Inflammatory macrophage (primary cell): ENCODE measurements at regions not wholly inside any gene's neighbourhood (a gene's known extent, or its start where the extent isn't known, plus 50 kb on each side); places are given as distances from the start of the nearest gene placed in this dataset.
"Not testable (repeated sequence)": the region's sequence is repeated elsewhere in the genome, so short reads cannot be mapped to it uniquely, and the experiment has no call there.

Experiments used
- DNase-seq, 2 donors: peaks; one replicate each; pipeline ENCODE4 v3.0.0-alpha.2; 2020 to 2022

- DNase-seq = no peak
Measured at GRCh38 chr2:16114836-16115235, 174.5 kb downstream of the MYCN start.

GRCh38 chr2:16114070-16114469, 173.7 kb downstream of the MYCN start:
- DNase-seq = no peak

- DNase-seq = no peak
Measured at GRCh38 chr2:16113568-16113967, 173.2 kb downstream of the MYCN start.

GRCh38 chr2:16112972-16113560, 172.7 kb downstream of the MYCN start:
- DNase-seq = no peak

- no peak for DNase-seq
Measured at GRCh38 chr2:16112251-16112971, 172.1 kb downstream of the MYCN start.

DNA sequence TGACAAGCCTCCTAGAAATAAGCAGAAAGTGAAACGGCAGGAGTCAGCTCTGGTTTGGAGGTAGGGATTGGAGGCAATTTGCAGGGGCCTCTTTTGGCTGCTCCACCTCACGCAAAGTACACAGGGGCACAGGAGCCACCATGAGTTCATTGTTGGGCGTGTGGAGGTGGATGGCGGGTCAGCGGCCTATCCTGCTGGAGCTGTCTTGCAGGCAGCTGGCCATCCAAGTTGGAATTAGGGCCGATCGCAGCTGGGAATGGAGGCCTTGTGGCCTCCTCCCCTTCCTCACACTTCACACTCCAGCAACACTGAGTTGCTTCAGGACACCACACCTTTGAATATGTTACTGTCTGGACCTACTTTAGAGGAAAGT, 171.5 kb downstream of the MYCN start:
- no peak for DNase-seq

DNA sequence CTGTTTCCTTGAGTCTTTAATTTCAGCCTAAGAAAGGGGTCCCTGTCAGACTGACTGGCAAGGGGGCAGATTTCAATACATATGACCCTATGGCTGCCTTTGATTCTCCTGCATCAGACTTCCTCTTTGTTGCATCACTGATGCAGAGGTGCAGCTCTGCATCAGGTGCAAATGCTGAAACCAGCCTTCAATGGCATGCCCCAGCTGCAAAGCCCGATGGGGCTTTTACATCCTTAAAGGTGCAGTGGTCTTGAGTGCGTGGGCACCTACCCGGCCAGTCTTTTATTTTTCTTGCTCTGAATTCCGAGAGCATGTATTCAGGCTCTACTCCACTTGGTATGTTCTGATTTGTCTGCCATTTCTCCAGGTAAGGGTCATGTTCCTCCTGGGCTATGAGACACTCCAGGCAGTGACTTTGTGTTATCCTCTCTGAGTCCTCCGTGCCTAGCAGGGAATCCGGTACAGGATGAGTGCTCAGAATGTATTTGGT, 169.5 kb downstream of the MYCN start:
- DNase-seq = no peak

DNA sequence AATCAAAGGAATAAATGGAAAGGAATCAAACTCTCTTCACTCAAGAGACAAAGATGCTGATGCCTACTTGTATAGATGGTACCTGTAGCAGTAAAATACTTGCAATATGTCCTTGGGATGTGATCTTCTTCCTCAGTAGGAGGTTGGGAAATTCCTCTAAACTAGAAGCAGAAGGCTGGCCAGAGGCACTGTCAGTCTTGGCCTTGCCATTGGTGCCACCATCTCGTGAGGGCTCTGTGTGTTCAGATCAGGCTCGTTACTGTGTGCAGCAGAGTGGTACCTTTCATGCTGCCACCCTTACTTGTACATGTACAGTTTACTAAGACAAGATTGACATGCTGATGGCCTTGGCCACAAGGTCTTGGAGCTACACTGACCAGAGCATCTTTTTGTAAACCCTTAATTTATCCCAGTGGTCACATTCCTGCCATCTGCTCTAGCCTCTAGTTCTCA, 169.0 kb downstream of the MYCN start:
- DNase-seq = no peak

- no peak for DNase-seq
Measured at GRCh38 chr2:16107246-16107645, 166.9 kb downstream of the MYCN start.

GRCh38 chr2:16106619-16107018, 166.3 kb downstream of the MYCN start:
- DNase-seq = no peak

DNA sequence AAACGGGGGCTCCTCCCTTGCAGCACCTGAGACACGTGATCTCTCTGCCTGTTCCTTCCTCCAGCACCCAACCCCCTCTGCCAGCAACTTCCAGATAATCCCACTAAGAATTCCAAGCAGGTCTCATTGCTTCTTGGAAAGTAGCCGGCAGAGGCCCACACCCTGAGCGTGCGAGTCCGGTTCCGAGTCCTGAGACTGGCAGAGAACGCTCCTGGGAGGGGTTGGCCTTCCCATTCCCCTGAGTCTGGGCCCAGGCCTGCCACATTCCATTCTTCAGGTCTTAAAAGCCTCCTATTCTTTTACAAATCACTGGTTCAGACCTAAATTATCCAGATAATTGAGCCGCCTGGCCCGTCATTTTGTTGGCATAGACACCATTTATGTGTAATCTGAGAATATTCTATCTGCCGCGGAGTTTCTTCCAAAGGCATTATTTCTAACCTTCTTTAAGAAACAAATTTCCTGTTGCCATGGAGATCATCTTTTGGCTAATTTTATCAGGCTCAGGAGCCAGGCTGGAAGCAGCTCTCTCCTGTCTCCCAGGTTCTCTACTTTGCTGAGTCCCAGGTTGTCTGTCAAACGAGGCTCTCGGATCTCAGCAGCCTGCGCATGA, 165.4 kb downstream of the MYCN start:
- DNase-seq = no peak

DNA sequence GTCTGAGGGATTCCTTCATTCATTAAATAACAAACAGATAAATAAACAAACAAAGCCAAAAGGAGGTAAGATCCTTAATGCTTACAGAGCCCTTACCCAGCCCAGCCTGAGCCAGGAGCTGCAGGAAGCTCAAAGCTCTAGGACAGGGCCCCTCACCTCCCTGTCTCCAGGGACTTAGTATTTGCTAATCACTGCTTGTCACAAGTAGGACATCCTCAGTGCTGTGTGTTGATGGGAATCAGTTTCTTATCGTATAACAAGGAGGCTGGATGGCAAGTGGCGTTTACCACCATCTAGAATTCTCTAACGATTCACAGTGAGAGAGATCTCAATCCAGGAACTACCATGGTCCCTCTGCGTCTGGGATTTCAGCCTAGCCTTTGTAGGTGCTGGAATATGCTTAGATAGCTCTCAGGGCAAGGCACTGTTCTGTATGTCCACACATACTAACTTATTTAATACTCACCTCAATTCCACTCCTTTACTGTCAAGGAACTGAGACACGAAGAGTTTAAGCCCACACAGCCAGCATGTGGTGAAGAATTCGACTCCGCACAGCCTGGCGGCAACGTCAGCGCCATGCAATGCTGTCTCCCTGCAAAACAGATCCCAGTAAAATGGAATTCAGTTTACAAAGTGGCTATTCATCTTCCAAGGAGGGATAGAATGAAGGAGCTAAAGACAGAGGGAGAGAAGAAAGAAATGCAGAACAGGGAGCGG, 164.8 kb downstream of the MYCN start:
- no peak for DNase-seq

GRCh38 chr2:16104315-16104948, 164.1 kb downstream of the MYCN start:
- DNase-seq = no peak

- no peak for DNase-seq
Measured at GRCh38 chr2:16103614-16104314, 163.4 kb downstream of the MYCN start.

DNA sequence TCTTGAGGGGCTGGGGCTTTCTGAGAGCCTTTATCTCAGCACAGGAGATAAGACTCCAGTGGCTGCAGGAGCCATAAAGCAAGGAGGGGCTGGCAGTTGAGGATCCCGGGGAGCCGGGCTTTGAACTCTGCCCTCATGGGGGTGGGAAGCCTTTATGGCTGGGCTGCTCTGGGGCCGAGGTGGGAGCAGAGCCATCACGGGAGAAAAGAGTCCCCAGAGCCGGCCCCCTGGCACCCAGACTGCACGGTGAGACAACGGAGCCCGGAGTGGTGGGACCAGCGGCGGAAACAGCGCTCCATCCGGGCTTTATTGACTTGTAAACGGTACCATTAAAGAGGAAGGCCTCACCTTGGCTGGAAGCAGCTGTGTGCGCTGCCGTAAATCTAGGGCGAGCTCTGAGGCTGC, 162.6 kb downstream of the MYCN start:
- no peak for DNase-seq

DNA sequence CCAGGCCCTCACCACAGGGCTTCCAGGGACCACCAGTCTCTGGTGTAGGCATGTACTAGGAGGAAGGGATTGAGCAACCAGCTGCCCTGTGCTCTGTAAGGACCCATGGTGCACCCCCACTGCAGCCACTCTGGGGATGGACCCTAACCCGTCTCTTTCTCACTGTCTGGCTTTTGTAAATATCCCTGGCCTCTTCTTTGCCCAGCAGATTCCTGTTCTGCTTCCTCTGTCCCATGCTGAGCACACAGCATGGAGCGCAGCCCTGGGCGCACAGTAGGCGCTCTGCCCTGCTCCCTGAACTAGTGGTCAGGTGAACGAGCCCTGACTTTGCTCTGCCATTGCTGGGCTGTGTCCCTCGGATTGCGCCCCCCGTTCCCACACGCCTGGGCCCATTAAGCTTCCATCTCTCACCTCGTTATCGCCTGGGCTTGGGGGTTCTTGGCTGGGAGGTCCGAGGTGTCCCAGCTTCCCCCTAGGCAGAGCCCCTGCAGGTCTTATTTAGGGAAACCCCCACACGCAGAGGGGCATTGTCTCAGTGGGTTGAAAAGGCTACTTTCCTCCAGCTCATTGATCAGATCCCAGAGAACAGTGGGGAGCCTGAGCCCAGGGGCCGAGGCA, 162.1 kb downstream of the MYCN start:
- no peak for DNase-seq

DNA sequence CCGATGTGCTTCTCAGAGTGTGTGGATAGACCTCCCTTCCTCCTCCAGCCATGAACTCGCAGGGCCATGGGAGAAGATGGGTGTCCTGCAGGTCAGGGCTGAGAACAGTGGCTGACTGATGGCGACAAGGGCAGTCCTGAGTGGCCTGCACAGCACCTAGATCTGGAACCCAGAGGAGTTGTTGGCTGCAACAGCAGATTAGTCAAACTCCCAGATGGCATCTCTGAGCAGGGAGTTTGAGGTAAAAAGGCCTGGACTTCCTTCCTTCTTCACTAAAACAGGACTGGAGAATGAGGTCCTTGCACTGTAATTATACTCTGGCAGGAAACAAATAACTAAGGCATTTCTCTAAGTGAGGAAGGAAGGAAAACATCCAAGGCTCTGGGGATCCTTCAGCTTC, 160.8 kb downstream of the MYCN start:
- DNase-seq = no peak

GRCh38 chr2:16100006-16100405, 159.7 kb downstream of the MYCN start:
- DNase-seq = no peak

DNA sequence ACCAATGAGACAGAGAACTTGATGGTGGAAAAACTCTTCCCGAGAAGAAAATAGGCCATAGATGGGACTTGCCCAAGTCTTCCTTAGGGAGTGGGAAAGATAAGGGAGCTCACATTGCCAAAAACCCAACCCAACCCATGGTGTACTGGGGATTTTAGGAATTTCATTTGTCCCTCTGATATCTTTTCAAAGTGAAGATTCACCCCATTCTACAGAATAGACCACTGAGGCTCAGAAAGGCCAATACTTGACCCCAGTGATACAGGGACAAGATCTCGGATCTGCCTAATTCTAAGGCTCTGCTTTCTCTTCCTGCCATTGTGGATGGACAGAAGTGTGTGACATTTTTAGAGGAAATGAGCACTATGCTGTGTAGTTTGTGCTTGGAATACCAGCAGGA, 159.0 kb downstream of the MYCN start:
- DNase-seq = no peak

- DNase-seq = no peak
Measured at GRCh38 chr2:16096962-16097361, 156.6 kb downstream of the MYCN start.

- DNase-seq = not testable (repeated sequence)
Measured at GRCh38 chr2:16095483-16095882, 155.1 kb downstream of the MYCN start.

DNA sequence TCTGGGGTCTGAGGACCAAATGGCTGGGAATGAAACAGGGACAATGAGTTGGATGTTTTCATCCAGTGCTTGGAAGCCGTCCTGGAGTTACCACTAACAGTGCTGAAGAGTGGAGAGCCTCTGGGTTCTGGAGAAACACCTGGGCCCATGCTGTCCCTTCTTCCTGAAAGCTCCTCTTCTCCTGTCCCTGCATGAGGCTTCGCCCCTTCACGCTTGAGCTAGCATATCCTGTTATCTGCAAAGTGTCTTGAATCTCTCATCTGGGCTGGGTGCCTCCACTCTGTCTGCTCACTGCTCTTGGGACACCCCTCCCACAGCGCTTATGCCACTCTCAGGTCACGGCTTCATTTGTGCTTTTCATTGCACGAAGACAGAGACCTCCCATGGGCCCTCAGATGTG, 154.5 kb downstream of the MYCN start:
- no peak for DNase-seq
